Neuron (in vitro differentiated cells): ENCODE measurements at regions not wholly inside any gene's neighbourhood (a gene's known extent, or its start where the extent isn't known, plus 50 kb on each side); places are given as distances from the start of the nearest gene placed in this dataset.
A peak's percentile ranks its signal among the peaks of the same experiment; 100 is the strongest.
"Not testable (repeated sequence)": the region's sequence is repeated elsewhere in the genome, so short reads cannot be mapped to it uniquely, and the experiment has no call there.

Experiments used
- H2AFZ ChIP-seq: one replicate; pipeline ENCODE4 v1.6.1; 2013; ENCODE audit warnings: low read depth, mild to moderate bottlenecking, inconsistent platforms, low read length, moderate library complexity
- H3K27me3 ChIP-seq: one replicate; pipeline ENCODE4 v1.6.1; 2013; ENCODE audit warnings: low read length; ENCODE audit not compliant: insufficient read depth
- H3K36me3 ChIP-seq: one replicate; pipeline ENCODE4 v1.6.1; 2013; ENCODE audit warnings: low read length; ENCODE audit not compliant: insufficient read depth
- H3K4me1 ChIP-seq: one replicate; pipeline ENCODE4 v1.6.1; 2013; ENCODE audit warnings: low read length; ENCODE audit not compliant: insufficient read depth
- H3K4me3 ChIP-seq: 2 replicates; pipeline ENCODE4 v1.5.1; 2013; ENCODE audit warnings: mild to moderate bottlenecking, low read length, moderate library complexity
- H3K9me3 ChIP-seq: one replicate; pipeline ENCODE4 v1.6.1; 2013; ENCODE audit warnings: low read length

- peaks cover 11% of the 10 kb centered on the region for H3K9me3 ChIP-seq
- peaks cover 44% of the 10 kb centered on the region for H3K4me1 ChIP-seq
- H3K4me3 ChIP-seq, result no peak overlapping the region
- no peaks in the 10 kb centered on the region for H3K36me3 ChIP-seq
- no peaks in the 10 kb centered on the region for H3K27me3 ChIP-seq
- H2AFZ ChIP-seq, result no peak overlapping the region
Observed at GRCh38 chr7:138169441-138169851, 93.2 kb downstream of the AKR1D1 start.

GRCh38 chr7:138170298-138170697, 94.0 kb downstream of the AKR1D1 start:
- Histone ChIP-seq H3K4me3 (peak overlapping the region; percentile 14), H3K36me3 (no peaks in the 10 kb centered on the region), H3K4me1 (peaks cover 44% of the 10 kb centered on the region), H3K27me3 (no peaks in the 10 kb centered on the region), H3K9me3 (peaks cover 7% of the 10 kb centered on the region), H2AFZ (peak overlapping the region; percentile 50)

- H3K27me3 ChIP-seq, result no peaks in the 10 kb centered on the region
- H2AFZ ChIP-seq, result peak overlapping the region; percentile 50
- no peaks in the 10 kb centered on the region for H3K36me3 ChIP-seq
- peaks cover 44% of the 10 kb centered on the region for H3K4me1 ChIP-seq
- peaks cover 9% of the 10 kb centered on the region for H3K9me3 ChIP-seq
- H3K4me3 ChIP-seq, result no peak overlapping the region
Observed at GRCh38 chr7:138170959-138171703, 94.9 kb downstream of the AKR1D1 start.

GRCh38 chr7:138173548-138173947, 97.3 kb downstream of the AKR1D1 start:
- no peak overlapping the region for H2AFZ ChIP-seq
- peaks cover 29% of the 10 kb centered on the region for H3K4me1 ChIP-seq
- no peaks in the 10 kb centered on the region for H3K27me3 ChIP-seq
- H3K4me3 ChIP-seq, result no peak overlapping the region
- peaks cover 14% of the 10 kb centered on the region for H3K9me3 ChIP-seq
- H3K36me3 ChIP-seq, result no peaks in the 10 kb centered on the region

GRCh38 chr7:138176060-138176459, 99.8 kb downstream of the AKR1D1 start:
- no peaks in the 10 kb centered on the region for H3K36me3 ChIP-seq
- no peak overlapping the region for H2AFZ ChIP-seq
- H3K27me3 ChIP-seq, result no peaks in the 10 kb centered on the region
- no peak overlapping the region for H3K4me3 ChIP-seq
- H3K9me3 ChIP-seq, result peaks cover 20% of the 10 kb centered on the region
- peaks cover 5% of the 10 kb centered on the region for H3K4me1 ChIP-seq

- Histone ChIP-seq H3K4me3 (no peak overlapping the region), H2AFZ (no peak overlapping the region), H3K4me1 (peaks cover 29% of the 10 kb centered on the region), H3K36me3 (no peaks in the 10 kb centered on the region), H3K27me3 (no peaks in the 10 kb centered on the region), H3K9me3 (peaks cover 10% of the 10 kb centered on the region)
Observed at GRCh38 chr7:138184191-138184590, 107.9 kb downstream of the AKR1D1 start.

- peaks cover 5% of the 10 kb centered on the region for H3K9me3 ChIP-seq
- no peak overlapping the region for H3K4me3 ChIP-seq
- H3K27me3 ChIP-seq, result no peaks in the 10 kb centered on the region
- no peak overlapping the region for H2AFZ ChIP-seq
- H3K4me1 ChIP-seq, result peaks cover 29% of the 10 kb centered on the region
- no peaks in the 10 kb centered on the region for H3K36me3 ChIP-seq
Observed at GRCh38 chr7:138185132-138185908, 109.1 kb downstream of the AKR1D1 start.

GRCh38 chr7:138186951-138187351, 110.7 kb downstream of the AKR1D1 start:
- Histone ChIP-seq H3K4me3 (no peak overlapping the region), H3K27me3 (no peaks in the 10 kb centered on the region), H3K4me1 (peaks cover 25% of the 10 kb centered on the region), H3K9me3 (peaks cover 5% of the 10 kb centered on the region), H3K36me3 (no peaks in the 10 kb centered on the region), H2AFZ (no peak overlapping the region)

GRCh38 chr7:138188290-138188858, 112.1 kb downstream of the AKR1D1 start:
- Histone ChIP-seq H3K27me3 (no peaks in the 10 kb centered on the region), H3K4me3 (no peak overlapping the region), H3K36me3 (no peaks in the 10 kb centered on the region), H3K9me3 (peaks cover 5% of the 10 kb centered on the region), H2AFZ (no peak overlapping the region), H3K4me1 (peaks cover 18% of the 10 kb centered on the region)

GRCh38 chr7:138194567-138194966, 118.3 kb downstream of the AKR1D1 start:
- Histone ChIP-seq H3K4me1 (no peaks in the 10 kb centered on the region), H3K4me3 (no peak overlapping the region), H3K9me3 (no peaks in the 10 kb centered on the region), H2AFZ (no peak overlapping the region), H3K36me3 (no peaks in the 10 kb centered on the region), H3K27me3 (no peaks in the 10 kb centered on the region)

- no peak overlapping the region for H2AFZ ChIP-seq
- no peaks in the 10 kb centered on the region for H3K4me1 ChIP-seq
- no peaks in the 10 kb centered on the region for H3K9me3 ChIP-seq
- H3K36me3 ChIP-seq, result no peaks in the 10 kb centered on the region
- H3K4me3 ChIP-seq, result no peak overlapping the region
- no peaks in the 10 kb centered on the region for H3K27me3 ChIP-seq
Observed at GRCh38 chr7:138195151-138195571, 118.9 kb downstream of the AKR1D1 start.

- H3K4me3 ChIP-seq, H3K27me3 ChIP-seq, H2AFZ ChIP-seq, H3K9me3 ChIP-seq, H3K36me3 ChIP-seq, H3K4me1 ChIP-seq: not testable (repeated sequence)
Observed at GRCh38 chr7:138196503-138196946, 120.3 kb downstream of the AKR1D1 start.
